Fibroblast of skin of right biceps (primary cell): ENCODE measurements at regions not wholly inside any gene's neighbourhood (a gene's known extent, or its start where the extent isn't known, plus 50 kb on each side); places are given as distances from the start of the nearest gene placed in this dataset.

ENCODE experiments used
- DNase-seq: peaks from one replicate; pipeline ENCODE4 v3.0.0-alpha.2; 2013

DNA sequence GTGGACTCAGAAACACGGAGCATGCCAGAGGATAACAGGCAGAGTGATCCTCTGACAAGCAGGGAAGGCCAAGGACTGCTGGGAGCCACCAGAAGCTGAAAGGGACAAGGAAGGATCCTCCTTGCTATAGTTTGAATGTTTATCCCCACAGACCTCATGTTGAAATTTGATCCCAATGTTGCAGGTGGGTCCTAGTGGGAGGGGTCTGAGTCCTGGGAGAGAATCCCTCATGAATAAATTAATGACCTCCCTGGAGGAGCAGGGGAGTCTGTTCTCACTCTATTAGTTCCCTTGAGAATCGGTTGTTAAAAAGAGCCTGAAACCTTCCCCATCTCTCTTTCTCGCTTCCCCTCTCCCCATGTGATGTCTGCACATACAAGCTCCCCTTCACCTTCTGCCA lies 124.4 kb downstream of the FBXO15 start:
- DNase-seq, result no peak

DNA sequence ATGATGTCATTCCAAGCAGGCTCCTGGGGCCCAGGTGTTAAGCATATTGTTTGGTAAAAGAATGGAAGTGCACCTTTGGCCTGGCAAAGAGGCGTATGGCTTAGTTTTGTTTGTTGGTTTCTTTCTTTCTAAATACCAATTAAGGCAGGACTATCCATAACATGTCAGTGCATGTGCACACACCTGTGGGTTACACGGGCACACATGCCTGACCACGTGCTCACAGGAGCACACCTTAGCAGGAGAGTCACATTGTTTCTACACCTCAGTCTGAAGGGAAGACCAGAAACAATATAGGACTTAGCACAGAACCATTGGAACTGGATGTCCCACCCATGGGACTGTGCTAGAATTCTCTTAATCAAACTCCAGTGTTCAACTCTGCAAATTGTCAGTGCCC lies 127.8 kb downstream of the FBXO15 start:
- no peak for DNase-seq

GRCh38 chr18:74013955-74014354 lies 133.7 kb downstream of the FBXO15 start:
- peak; percentile 47 for DNase-seq

DNA sequence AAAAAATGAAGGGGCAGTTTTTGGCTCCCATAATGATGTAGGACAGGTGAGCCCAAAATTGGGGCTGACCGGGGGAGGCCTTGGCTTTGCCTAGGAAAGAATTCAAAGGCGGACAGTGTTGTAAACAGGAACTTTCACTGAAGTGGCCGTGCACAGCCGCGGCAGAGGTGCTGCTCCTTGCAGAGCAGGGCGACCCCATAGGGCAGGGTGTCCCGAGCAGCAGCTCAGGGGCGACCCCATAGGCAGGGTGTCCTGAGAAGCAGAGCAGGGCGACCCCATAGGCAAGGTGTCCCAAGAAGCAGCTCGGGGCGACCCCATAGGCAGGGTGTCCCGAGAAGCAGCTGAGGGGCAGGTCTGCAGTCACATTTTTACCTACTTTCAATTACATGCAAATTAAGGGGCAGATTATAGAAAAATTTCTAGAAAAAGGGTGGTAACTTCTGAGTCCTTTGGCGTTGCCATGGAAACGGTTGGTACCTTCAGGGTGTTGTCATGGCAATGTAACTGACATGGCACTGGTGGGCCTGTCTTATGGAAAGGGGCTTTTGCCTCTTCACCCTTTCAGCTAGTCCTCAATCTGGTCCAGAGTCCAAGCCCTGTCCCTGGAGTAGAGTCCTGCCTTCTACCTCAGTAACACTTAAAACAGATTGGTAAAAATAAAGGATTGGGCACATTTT lies 134.5 kb downstream of the FBXO15 start:
- no peak for DNase-seq

- DNase-seq, result no peak
Measured at GRCh38 chr18:74006143-74006542, 141.5 kb downstream of the FBXO15 start.

GRCh38 chr18:74005320-74006109 lies 142.1 kb downstream of the FBXO15 start:
- no peak for DNase-seq

- no peak for DNase-seq
Measured at GRCh38 chr18:73992242-73993022, 155.2 kb downstream of the FBXO15 start.

DNA sequence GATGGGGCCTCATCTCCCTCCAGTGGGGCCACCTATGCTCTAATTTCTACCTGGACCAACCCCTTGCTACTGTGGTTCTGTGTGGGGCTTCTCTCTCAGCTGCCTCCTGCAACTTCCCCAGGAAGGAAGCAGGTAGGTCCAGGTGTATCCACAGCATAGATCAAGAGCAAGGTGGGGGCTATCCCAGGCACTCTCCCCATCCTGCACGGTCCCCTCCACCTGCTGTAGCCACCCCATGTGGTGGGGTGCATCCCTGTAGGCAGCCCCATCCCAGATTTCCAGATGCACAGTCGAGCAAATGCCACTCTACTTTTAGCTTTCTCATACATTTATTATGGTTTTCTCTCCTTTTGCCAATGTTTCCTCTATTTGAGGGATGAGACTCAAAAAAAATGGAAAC lies 156.1 kb downstream of the FBXO15 start:
- no peak for DNase-seq

GRCh38 chr18:73990258-73990657 lies 157.4 kb downstream of the FBXO15 start:
- DNase-seq, result peak; percentile 7

GRCh38 chr18:73987247-73987980 lies 160.2 kb downstream of the FBXO15 start:
- DNase-seq, result peak; percentile 24

DNA sequence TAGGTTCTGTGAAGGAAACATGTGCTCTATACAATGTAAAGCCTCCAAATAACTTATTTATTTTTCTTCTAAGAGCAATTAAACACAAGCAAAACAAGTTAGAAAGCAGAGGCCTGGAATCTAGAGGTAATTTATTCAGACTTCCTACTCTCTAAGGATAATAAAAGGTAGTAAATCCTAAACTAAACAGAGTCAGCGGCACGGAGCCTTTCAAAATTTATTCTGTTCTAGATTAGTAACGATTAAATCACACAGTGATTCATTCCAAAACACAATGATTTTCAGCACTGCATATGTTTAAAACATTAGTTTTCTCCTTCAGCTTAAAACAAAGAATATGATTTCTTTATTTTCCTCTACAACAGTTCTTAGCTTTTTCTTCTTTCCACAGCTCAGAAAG lies 160.9 kb downstream of the FBXO15 start:
- peak; percentile 11 for DNase-seq

DNA sequence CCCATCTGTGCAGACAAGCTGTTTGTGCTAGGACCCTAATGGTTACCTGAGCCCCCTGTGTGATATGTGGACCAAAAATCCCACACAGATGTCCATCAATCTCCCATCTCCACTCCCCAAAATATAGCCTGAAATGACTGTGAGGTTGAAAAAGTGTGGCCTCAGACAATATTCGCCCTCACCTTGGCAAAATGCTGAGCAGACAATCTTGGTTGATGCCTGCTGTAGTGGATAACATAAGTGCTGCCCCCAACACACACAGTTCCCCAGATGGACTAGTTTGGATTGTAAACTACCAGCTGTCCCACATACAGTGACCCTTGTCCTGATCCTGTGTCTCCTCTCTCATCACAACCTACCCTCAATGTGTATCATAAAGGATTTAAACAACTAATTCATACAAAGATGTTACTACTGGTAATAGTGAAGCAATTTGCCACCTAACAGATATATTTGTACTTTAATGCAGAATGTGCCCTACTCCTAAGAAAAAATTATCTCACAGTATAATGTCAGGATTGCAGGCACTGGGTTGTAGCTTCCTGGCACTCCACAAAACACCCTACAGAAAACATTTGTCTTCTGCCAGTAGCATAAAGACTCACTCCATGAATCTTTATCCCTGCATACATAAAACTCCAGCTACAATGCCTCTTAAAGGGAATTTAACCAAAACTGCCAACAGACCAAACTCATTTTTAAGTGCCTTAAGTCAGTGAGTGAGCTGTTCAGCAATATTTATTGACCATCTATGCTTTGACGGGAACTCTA lies 161.6 kb downstream of the FBXO15 start:
- no peak for DNase-seq

GRCh38 chr18:73983970-73984369 lies 163.7 kb downstream of the FBXO15 start:
- no peak for DNase-seq

- no peak for DNase-seq
Measured at GRCh38 chr18:73983496-73983895, 164.1 kb downstream of the FBXO15 start.

DNA sequence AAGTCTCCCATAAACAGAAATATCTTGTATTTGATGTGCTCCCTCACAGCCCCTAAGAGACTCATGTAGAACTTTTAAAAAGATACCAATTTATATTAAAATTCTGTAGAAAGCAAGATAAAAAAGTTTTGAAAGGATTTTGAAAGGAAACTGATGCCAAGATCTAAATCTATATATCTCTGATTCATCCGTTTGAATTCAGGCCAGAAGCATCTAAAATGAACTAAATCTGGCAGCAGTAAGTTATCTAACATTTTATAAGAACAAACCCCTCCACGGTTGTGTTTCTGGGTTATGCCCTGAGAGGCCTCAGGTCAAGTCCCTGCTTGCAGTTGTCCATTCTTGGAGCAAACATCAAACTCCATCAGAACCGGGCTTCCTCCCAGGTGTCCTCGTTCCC lies 165.8 kb downstream of the FBXO15 start:
- DNase-seq, result no peak

GRCh38 chr18:73980289-73980979 lies 167.2 kb downstream of the FBXO15 start:
- DNase-seq, result peak; percentile 16

GRCh38 chr18:73979742-73980141 lies 167.9 kb downstream of the FBXO15 start:
- peak; percentile 78 for DNase-seq

GRCh38 chr18:73976433-73976832 lies 171.2 kb downstream of the FBXO15 start:
- DNase-seq, result no peak

DNA sequence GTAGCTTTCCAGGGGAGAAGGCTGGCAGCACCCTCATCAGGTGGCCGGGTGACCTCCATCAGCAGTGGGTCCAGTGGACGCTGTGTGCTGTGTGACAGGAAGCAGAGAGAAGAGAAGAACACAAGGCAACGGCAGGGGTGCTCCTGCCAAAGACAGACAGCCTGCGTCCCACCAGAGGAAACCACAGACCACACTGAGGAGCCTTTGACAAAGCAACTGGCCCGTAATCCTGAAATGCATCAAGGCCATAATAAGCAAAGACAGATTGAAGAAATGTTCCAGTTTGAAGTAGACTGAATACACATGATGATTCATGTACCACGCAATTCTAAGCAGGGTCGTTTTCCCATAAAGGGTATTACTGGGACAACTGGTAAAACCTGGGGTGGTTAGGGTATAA lies 172.4 kb downstream of the FBXO15 start:
- peak; percentile 71 for DNase-seq

- DNase-seq, result no peak
Measured at GRCh38 chr18:73973972-73974371, 173.7 kb downstream of the FBXO15 start.

DNA sequence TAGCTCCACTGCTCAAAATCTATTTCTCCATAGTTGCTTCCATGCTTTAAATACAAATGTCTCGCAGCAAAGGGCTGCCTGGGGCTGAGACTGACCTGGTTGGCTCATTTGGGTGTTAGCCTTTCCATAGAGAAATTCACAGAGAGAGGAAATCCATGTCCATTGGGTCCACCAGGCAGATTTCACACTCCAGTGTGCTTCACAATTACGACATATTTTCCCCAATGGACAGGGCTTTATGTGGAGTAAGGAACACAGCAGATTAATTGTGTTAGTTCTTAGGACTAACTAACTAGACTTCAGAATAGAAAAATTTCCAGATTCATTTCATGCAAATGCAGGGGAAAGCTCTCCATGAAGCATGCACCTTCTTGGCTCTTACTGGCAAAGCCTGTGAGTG lies 180.7 kb downstream of the FBXO15 start:
- no peak for DNase-seq

DNA sequence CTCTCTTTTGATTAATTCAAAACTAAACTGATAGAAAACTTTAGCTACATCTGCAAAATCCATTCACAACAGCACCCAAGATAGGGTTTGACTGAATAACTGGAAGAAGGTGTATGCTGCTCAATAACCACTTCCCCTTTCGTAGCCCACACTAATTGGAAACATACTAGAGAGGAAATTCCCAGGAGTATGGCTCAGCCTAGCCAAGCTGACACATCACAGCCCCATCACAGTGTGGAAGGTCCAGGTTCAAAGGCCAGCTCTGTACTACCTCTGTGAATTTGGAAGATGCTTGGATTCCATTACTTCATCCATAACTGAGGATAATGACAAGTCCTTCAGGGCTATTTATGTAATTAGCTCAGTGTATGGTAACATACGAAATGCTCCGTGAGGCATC lies 185.4 kb downstream of the FBXO15 start:
- DNase-seq, result peak; percentile 85
